ENCODE measurements at regions not wholly inside any gene's neighbourhood (a gene's known extent, or its start where the extent isn't known, plus 50 kb on each side); places are given as distances from the start of the nearest gene placed in this dataset.

- no peaks in the 10 kb centered on the region for H3K27me3 ChIP-seq
- H3K36me3 ChIP-seq: no peaks in the 10 kb centered on the region
- no peak for DNase-seq (ENCODE audit: low spot score in 2 of 2)
- TF ChIP-seq POLR2AphosphoS5 (IDR thresholded peaks at IDR 0.05) (no peak), POLR2A (IDR thresholded peaks at IDR 0.05) (no peak), CTCF (IDR thresholded peaks at IDR 0.05) (no peak)
- H3K9me3 ChIP-seq: peaks cover 0 to 8% of the 10 kb centered on the region in 2 donors
- no peaks in the 10 kb centered on the region for H3K4me1 ChIP-seq
- intact Hi-C loops (cut with DNase I; ENCODE audit: low total_unique reads): no loop called here
- no peak overlapping the region for H3K27ac ChIP-seq
- H3K4me3 ChIP-seq: no peak overlapping the region
These were observed 314.8 kb upstream of the TBX3 start for GRCh38 chr12:114998750-114999128.

- Histone ChIP-seq H3K4me3 (no peak overlapping the region), H3K27ac (no peak overlapping the region), H3K27me3 (no peaks in the 10 kb centered on the region), H3K9me3 (peaks cover 0 to 8% of the 10 kb centered on the region in 2 donors), H3K4me1 (no peaks in the 10 kb centered on the region), H3K36me3 (no peaks in the 10 kb centered on the region)
- intact Hi-C loops (cut with DNase I; ENCODE audit: low total_unique reads): no loop called here
- no peak for DNase-seq (ENCODE audit: low spot score in 2 of 2)
- TF ChIP-seq POLR2A (IDR thresholded peaks at IDR 0.05): no peak
- TF ChIP-seq CTCF (IDR thresholded peaks at IDR 0.05): no peak
- TF ChIP-seq POLR2AphosphoS5 (IDR thresholded peaks at IDR 0.05): no peak
These were observed 314.3 kb upstream of the TBX3 start for GRCh38 chr12:114998118-114998749.

- intact Hi-C loops (cut with DNase I; ENCODE audit: low total_unique reads): no loop called here
- no peak for DNase-seq (ENCODE audit: low spot score in 2 of 2)
- no peak overlapping the region for H3K4me3 ChIP-seq
- no peaks in the 10 kb centered on the region for H3K4me1 ChIP-seq
- peaks cover 0 to 8% of the 10 kb centered on the region in 2 donors for H3K9me3 ChIP-seq
- no peaks in the 10 kb centered on the region for H3K27me3 ChIP-seq
- TF ChIP-seq CTCF (IDR thresholded peaks at IDR 0.05) (no peak), POLR2A (IDR thresholded peaks at IDR 0.05) (no peak), POLR2AphosphoS5 (IDR thresholded peaks at IDR 0.05) (no peak)
- H3K27ac ChIP-seq: no peak overlapping the region
- H3K36me3 ChIP-seq: no peaks in the 10 kb centered on the region
These were observed 312.4 kb upstream of the TBX3 start for GRCh38 chr12:114996382-114996781.

DNA sequence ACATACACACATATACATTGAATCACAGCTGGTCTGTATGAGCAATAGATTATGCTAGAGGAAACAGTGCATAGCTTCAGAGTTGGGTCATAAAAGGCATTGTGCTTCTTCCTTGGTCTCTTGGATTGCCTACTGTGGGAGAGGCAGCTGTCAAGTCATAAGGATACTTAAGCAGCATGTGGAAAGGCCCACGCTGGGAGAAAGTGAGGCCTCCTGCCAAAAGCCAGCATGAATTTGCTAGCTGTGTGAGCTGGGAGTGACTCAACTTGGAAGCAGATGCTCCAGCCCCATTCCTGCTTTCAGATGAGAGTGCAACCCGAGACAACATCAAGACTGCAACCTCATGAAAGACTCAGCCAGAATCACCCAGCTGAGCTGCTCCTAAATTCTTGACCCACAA is 311.9 kb upstream of the TBX3 start:
- H3K4me3 ChIP-seq: no peak overlapping the region
- TF ChIP-seq POLR2A (IDR thresholded peaks at IDR 0.05) (no peak), POLR2AphosphoS5 (IDR thresholded peaks at IDR 0.05) (no peak), CTCF (IDR thresholded peaks at IDR 0.05) (no peak)
- DNase-seq (ENCODE audit: low spot score in 2 of 2): no peak
- H3K36me3 ChIP-seq: no peaks in the 10 kb centered on the region
- H3K4me1 ChIP-seq: no peaks in the 10 kb centered on the region
- peaks cover 0 to 8% of the 10 kb centered on the region in 2 donors for H3K9me3 ChIP-seq
- H3K27me3 ChIP-seq: no peaks in the 10 kb centered on the region
- no peak overlapping the region for H3K27ac ChIP-seq
- intact Hi-C loops (cut with DNase I; ENCODE audit: low total_unique reads): no loop called here

GRCh38 chr12:114993165-114993564 is 309.2 kb upstream of the TBX3 start:
- Histone ChIP-seq H3K9me3 (peaks cover 0 to 8% of the 10 kb centered on the region in 2 donors), H3K36me3 (no peaks in the 10 kb centered on the region), H3K27ac (no peak overlapping the region), H3K4me3 (no peak overlapping the region), H3K27me3 (no peaks in the 10 kb centered on the region), H3K4me1 (no peaks in the 10 kb centered on the region)
- TF ChIP-seq CTCF (IDR thresholded peaks at IDR 0.05) (no peak), POLR2A (IDR thresholded peaks at IDR 0.05) (no peak), POLR2AphosphoS5 (IDR thresholded peaks at IDR 0.05) (no peak)
- DNase-seq (ENCODE audit: low spot score in 2 of 2): no peak
- intact Hi-C loops (cut with DNase I; ENCODE audit: low total_unique reads): loop anchor here (5.0 kb wide), 1 partner anchor 414 kb away; no protein-coding TSS in a partner anchor
